Activated CD4-positive, alpha-beta T cell treated with anti-CD3 and anti-CD28 coated beads, Interleukin-10, Interleukin-2, amounts not matched to agents 100 ng/mL and 50 ng/mL, durations not matched to agents 16 hours and 8 hours (primary cell): ENCODE measurements at regions not wholly inside any gene's neighbourhood (a gene's known extent, or its start where the extent isn't known, plus 50 kb on each side); places are given as distances from the start of the nearest gene placed in this dataset.

ENCODE experiments used
- DNase-seq: peaks from one replicate; pipeline ENCODE4 v3.0.0-alpha.2; 2020

- no peak for DNase-seq
These were observed 62.4 kb upstream of the ARG1 start for GRCh38 chr6:131510591-131510990.

GRCh38 chr6:131519670-131520436 lies 53.2 kb upstream of the ARG1 start:
- peak; percentile 61 for DNase-seq
